Ishikawa (cell line): ENCODE measurements at regions not wholly inside any gene's neighbourhood (a gene's known extent, or its start where the extent isn't known, plus 50 kb on each side); places are given as distances from the start of the nearest gene placed in this dataset.

Source experiments
- EP300 ChIP-seq: IDR thresholded peaks from 2 replicates; pipeline ENCODE4 v1.6.1; 2012; ENCODE audit warnings: borderline replicate concordance
- FOXM1 ChIP-seq: IDR thresholded peaks from 2 replicates; pipeline ENCODE4 v1.6.1; 2012; ENCODE audit warnings: low read depth, borderline replicate concordance
- MAX ChIP-seq: IDR thresholded peaks from 2 replicates; pipeline ENCODE4 v1.6.1; 2012
- RAD21 ChIP-seq: IDR thresholded peaks from 2 replicates; pipeline ENCODE4 v1.6.1; 2012; ENCODE audit warnings: low read depth
- REST ChIP-seq: IDR thresholded peaks from 2 replicates; pipeline ENCODE4 v1.6.1; 2012; ENCODE audit warnings: low read depth, mild to moderate bottlenecking
- TEAD4 ChIP-seq: IDR thresholded peaks from 2 replicates; pipeline ENCODE4 v1.6.1; 2012

- TF ChIP-seq REST (no peak), MAX (no peak), FOXM1 (no peak), TEAD4 (no peak), RAD21 (no peak), EP300 (no peak)
Observed at GRCh38 chr1:114339379-114339778, 171.6 kb downstream of the TRIM33 start.
